C4-2B (cell line): ENCODE measurements at regions not wholly inside any gene's neighbourhood (a gene's known extent, or its start where the extent isn't known, plus 50 kb on each side); places are given as distances from the start of the nearest gene placed in this dataset.

ENCODE experiments used
- H3K27ac ChIP-seq: fragments of 450-650 bp; 2 replicates; pipeline ENCODE4 v1.5.1; 2017
- CTCF ChIP-seq: fragments of 450-650 bp; conservative IDR thresholded peaks from 2 replicates; pipeline ENCODE4 v1.5.1; 2017; ENCODE audit warnings: mild to moderate bottlenecking
- ZFX ChIP-seq: fragments of 450-650 bp; IDR thresholded peaks from 2 replicates; pipeline ENCODE4 v1.6.1; 2017

- no peak overlapping the region for H3K27ac ChIP-seq
These were observed 439.3 kb downstream of the TFAP2B start for GRCh38 chr6:51257938-51258337.

GRCh38 chr6:51260003-51260402 lies 441.3 kb downstream of the TFAP2B start:
- H3K27ac ChIP-seq, result no peak overlapping the region
- TF ChIP-seq ZFX, result no peak
- TF ChIP-seq CTCF, result no peak

More at GRCh38 chr6:51257938-51258337, 439.3 kb downstream of the TFAP2B start:
- TF ChIP-seq ZFX, result no peak
- TF ChIP-seq CTCF, result no peak

- H3K27ac ChIP-seq, result no peak overlapping the region
- TF ChIP-seq ZFX (no peak), CTCF (no peak)
These were observed 443.0 kb downstream of the TFAP2B start for GRCh38 chr6:51261691-51262090.

- H3K27ac ChIP-seq, result no peak overlapping the region
- TF ChIP-seq CTCF, result no peak
- no peak for TF ChIP-seq ZFX
These were observed 446.8 kb downstream of the TFAP2B start for GRCh38 chr6:51265426-51265825.

GRCh38 chr6:51266604-51267003 lies 447.9 kb downstream of the TFAP2B start:
- H3K27ac ChIP-seq, result no peak overlapping the region
- TF ChIP-seq ZFX (no peak), CTCF (no peak)

- no peak for TF ChIP-seq ZFX
- no peak for TF ChIP-seq CTCF
- H3K27ac ChIP-seq, result no peak overlapping the region
These were observed 450.0 kb downstream of the TFAP2B start for GRCh38 chr6:51268666-51269065.

- TF ChIP-seq ZFX (no peak), CTCF (no peak)
- H3K27ac ChIP-seq, result no peak overlapping the region
These were observed 451.2 kb downstream of the TFAP2B start for GRCh38 chr6:51269876-51270275.
